ENCODE measurements at regions not wholly inside any gene's neighbourhood (a gene's known extent, or its start where the extent isn't known, plus 50 kb on each side); places are given as distances from the start of the nearest gene placed in this dataset.

DNA sequence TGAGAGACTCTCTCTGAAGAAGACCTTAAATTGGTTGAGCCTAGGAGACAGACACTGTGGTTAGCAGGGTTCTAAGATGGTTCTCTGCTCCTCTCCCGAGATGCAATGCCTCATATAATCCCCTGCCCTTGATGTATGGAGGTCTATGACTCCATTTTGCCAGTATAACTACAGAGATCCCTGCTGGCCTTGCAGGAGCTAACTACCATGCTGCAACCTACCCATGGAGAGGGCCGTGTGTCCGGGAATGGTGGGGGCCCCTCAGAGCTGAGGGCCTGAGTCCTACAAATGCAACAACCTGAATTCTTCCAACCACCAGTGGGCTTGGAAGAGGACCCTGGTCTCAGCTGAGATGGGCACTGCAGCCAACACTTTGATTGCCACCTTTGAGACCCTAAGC, 388.0 kb downstream of the SETD4 start (continued):
- TF ChIP-seq NR1H2 (CRISPR knock-in tag; IDR thresholded peaks at IDR 0.05; ENCODE audit: borderline replicate concordance, low read depth) (no peak), ZSCAN29 (CRISPR knock-in tag; conservative IDR thresholded peaks at IDR 0.05) (no peak), ZNF446 (CRISPR knock-in tag; IDR thresholded peaks at IDR 0.05) (no peak), HNRNPK (IDR thresholded peaks at IDR 0.05; ENCODE audit: low read depth, low read length, poor library complexity, severe bottlenecking) (no peak), HOXA9 (CRISPR knock-in tag; IDR thresholded peaks at IDR 0.05; ENCODE audit: borderline replicate concordance) (no peak), SALL1 (CRISPR knock-in tag; IDR thresholded peaks at IDR 0.05) (no peak), ZKSCAN8 (CRISPR knock-in tag; IDR thresholded peaks at IDR 0.05; ENCODE audit: borderline replicate concordance) (no peak), ZNF772 (CRISPR knock-in tag; IDR thresholded peaks at IDR 0.05) (no peak), BRD4 (CRISPR knock-in tag; IDR thresholded peaks at IDR 0.05) (no peak), YEATS4 (CRISPR knock-in tag; IDR thresholded peaks at IDR 0.05; ENCODE audit: borderline replicate concordance) (no peak)
- TF ChIP-seq, protein P1, sequence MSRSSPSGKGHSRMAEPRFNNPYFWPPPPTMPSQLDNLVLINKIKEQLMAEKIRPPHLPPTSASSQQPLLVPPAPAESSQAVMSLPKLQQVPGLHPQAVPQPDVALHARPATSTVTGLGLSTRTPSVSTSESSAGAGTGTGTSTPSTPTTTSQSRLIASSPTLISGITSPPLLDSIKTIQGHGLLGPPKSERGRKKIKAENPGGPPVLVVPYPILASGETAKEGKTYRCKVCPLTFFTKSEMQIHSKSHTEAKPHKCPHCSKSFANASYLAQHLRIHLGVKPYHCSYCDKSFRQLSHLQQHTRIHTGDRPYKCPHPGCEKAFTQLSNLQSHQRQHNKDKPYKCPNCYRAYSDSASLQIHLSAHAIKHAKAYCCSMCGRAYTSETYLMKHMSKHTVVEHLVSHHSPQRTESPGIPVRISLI (CRISPR knock-in tag; IDR thresholded peaks at IDR 0.05; ENCODE audit: borderline replicate concordance), result no peak
- TF ChIP-seq, protein P2, sequence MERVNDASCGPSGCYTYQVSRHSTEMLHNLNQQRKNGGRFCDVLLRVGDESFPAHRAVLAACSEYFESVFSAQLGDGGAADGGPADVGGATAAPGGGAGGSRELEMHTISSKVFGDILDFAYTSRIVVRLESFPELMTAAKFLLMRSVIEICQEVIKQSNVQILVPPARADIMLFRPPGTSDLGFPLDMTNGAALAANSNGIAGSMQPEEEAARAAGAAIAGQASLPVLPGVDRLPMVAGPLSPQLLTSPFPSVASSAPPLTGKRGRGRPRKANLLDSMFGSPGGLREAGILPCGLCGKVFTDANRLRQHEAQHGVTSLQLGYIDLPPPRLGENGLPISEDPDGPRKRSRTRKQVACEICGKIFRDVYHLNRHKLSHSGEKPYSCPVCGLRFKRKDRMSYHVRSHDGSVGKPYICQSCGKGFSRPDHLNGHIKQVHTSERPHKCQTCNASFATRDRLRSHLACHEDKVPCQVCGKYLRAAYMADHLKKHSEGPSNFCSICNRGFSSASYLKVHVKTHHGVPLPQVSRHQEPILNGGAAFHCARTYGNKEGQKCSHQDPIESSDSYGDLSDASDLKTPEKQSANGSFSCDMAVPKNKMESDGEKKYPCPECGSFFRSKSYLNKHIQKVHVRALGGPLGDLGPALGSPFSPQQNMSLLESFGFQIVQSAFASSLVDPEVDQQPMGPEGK (CRISPR knock-in tag; IDR thresholded peaks at IDR 0.05), result no peak
- TF ChIP-seq, protein P3, sequence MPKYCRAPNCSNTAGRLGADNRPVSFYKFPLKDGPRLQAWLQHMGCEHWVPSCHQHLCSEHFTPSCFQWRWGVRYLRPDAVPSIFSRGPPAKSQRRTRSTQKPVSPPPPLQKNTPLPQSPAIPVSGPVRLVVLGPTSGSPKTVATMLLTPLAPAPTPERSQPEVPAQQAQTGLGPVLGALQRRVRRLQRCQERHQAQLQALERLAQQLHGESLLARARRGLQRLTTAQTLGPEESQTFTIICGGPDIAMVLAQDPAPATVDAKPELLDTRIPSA (CRISPR knock-in tag; IDR thresholded peaks at IDR 0.05; ENCODE audit: borderline replicate concordance), result no peak

Data from HepG2 (cell line).